Kidney (tissue), 13 donors: ENCODE measurements at regions not wholly inside any gene's neighbourhood (a gene's known extent, or its start where the extent isn't known, plus 50 kb on each side); places are given as distances from the start of the nearest gene placed in this dataset.

Experiments used
- DNase-seq, 5 donors: peaks; one replicate each; pipeline ENCODE4 v3.0.0-alpha.2; 2013 to 2020
- FAIRE-seq: peaks from 2 replicates; lab custom pipeline; 2012; peaks lifted over from hg19 to GRCh38; lab: Jason Lieb, UNC
- H3K27ac ChIP-seq, 2 donors: one replicate each; pipeline ENCODE4 v1.7.0; 2013; ENCODE audit warnings: low read depth in 2 of 2, low read length in 2 of 2, inconsistent platforms in 1 of 2
- H3K27me3 ChIP-seq: one replicate; pipeline ENCODE4 v1.7.1; 2013; ENCODE audit warnings: low read length, inconsistent platforms; ENCODE audit not compliant: control insufficient read depth, insufficient read depth
- H3K36me3 ChIP-seq, 3 donors: one replicate each; pipeline versions ENCODE4 v1.7.0 to v1.7.1; 2013; ENCODE audit warnings: low read length in 3 of 3, control low read depth in 1 of 3, inconsistent platforms in 1 of 3; ENCODE audit not compliant: insufficient read depth in 3 of 3, control insufficient read depth in 2 of 3
- H3K4me1 ChIP-seq, 3 donors: one replicate each; pipeline versions ENCODE4 v1.7.0 to v1.7.1; 2013; ENCODE audit warnings: low read length in 3 of 3, inconsistent platforms in 1 of 3, low read depth in 1 of 3; ENCODE audit not compliant: control insufficient read depth in 2 of 3, insufficient read depth in 2 of 3
- H3K4me3 ChIP-seq, 3 donors: one replicate each; pipeline versions ENCODE4 v1.7.0 to v1.8.1; 2013; ENCODE audit warnings: low read length in 3 of 3, control low read depth in 1 of 3, inconsistent platforms in 1 of 3
- H3K9ac ChIP-seq, 3 donors: one replicate each; pipeline versions ENCODE4 v1.7.0 to v1.7.1; 2013; ENCODE audit warnings: low read length in 3 of 3, control low read depth in 1 of 3, inconsistent platforms in 1 of 3
- H3K9me3 ChIP-seq, 3 donors: one replicate each; pipeline versions ENCODE4 v1.7.0 to v1.7.1; 2013; ENCODE audit warnings: low read length in 3 of 3, control low read depth in 1 of 3, inconsistent platforms in 1 of 3; ENCODE audit not compliant: control insufficient read depth in 2 of 3, insufficient read depth in 1 of 3
- CTCF ChIP-seq: IDR thresholded peaks from 3 replicates; pipeline ENCODE4 v1.5.1; 2012; ENCODE audit warnings: mild to moderate bottlenecking, moderate library complexity, borderline replicate concordance; ENCODE audit not compliant: insufficient read depth; ENCODE audit errors: extremely low read depth
- intact Hi-C: fragments of 100-400 bp; cut with DNase I; formaldehyde crosslinking; loops from one replicate; pipeline ENCODE4 v1.11.1; 2022
- donor health status: control.
- donor health status: control.
- donor health status: control.
- donor health status: control.
- donor health status: control.
- donor health status: DM: yes; HTN: yes; CAD: no.
- donor health status: Normal renal cell carcinoma (clear cell type).

DNA sequence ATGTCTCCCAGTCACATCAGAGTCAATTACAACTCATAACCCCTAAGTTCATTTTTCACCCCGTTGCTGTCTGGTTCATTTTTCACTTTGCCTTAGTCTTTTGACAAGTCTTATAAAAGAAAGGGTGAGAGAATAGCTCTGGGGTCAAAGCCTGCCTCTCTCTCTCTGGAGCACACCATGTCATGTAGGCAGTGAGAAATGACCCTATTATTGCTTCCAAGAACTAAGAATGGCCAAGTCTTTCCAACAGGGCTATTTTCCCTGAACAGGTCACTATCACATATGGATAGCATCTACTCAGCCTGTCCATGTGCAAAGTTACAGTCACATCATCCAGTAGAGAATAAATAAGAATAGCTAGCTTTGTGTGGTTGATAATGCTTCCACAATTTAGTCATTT, 655.5 kb upstream of the LRRC4C start:
- no peaks in the 10 kb centered on the region for H3K36me3 ChIP-seq
- no peaks in the 10 kb centered on the region for H3K27me3 ChIP-seq
- no peak for FAIRE-seq
- TF ChIP-seq CTCF, result no peak
- intact Hi-C loops, result no loop called here
- no peaks in the 10 kb centered on the region for H3K9me3 ChIP-seq
- no peak overlapping the region for H3K9ac ChIP-seq
- no peaks in the 10 kb centered on the region for H3K4me1 ChIP-seq
- H3K27ac ChIP-seq, result no peak overlapping the region
- H3K4me3 ChIP-seq, result no peak overlapping the region
- DNase-seq, result no peak

DNA sequence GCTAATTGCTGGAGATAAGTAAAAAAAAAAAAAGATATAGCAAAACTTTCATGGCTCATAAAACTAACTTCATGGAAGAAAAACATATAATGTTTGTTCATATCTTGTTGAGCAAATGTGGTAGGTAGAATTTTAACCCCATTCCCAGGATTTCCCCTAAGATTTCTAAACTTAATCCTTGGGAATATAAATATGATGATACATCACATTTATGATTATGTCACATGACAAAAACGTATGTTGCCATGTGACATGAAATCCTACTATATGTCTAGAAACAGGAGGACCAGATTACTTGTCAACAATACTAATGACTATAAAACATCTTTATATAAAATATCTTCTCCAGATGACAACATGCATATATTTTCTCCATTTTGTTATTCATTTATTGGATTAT, 679.0 kb upstream of the LRRC4C start:
- no peak overlapping the region for H3K4me3 ChIP-seq
- H3K36me3 ChIP-seq, result no peaks in the 10 kb centered on the region
- no peak for FAIRE-seq
- intact Hi-C loops, result no loop called here
- H3K27ac ChIP-seq, result no peak overlapping the region
- TF ChIP-seq CTCF, result no peak
- no peak for DNase-seq
- no peaks in the 10 kb centered on the region for H3K4me1 ChIP-seq
- no peaks in the 10 kb centered on the region for H3K9me3 ChIP-seq
- H3K27me3 ChIP-seq, result no peaks in the 10 kb centered on the region
- H3K9ac ChIP-seq, result no peak overlapping the region

- Histone ChIP-seq H3K27ac (no peak overlapping the region), H3K9ac (no peak overlapping the region), H3K27me3 (no peaks in the 10 kb centered on the region), H3K4me3 (no peak overlapping the region), H3K36me3 (no peaks in the 10 kb centered on the region), H3K4me1 (no peaks in the 10 kb centered on the region), H3K9me3 (no peaks in the 10 kb centered on the region)
- no peak for DNase-seq
- intact Hi-C loops, result no loop called here
- no peak for FAIRE-seq
- TF ChIP-seq CTCF, result no peak
Measured at GRCh38 chr11:42145311-42145710, 685.9 kb upstream of the LRRC4C start.

- H3K27me3 ChIP-seq, result no peaks in the 10 kb centered on the region
- no peaks in the 10 kb centered on the region for H3K4me1 ChIP-seq
- no peaks in the 10 kb centered on the region for H3K9me3 ChIP-seq
- FAIRE-seq (no peak), DNase-seq (no peak)
- no peak for TF ChIP-seq CTCF
- no peak overlapping the region for H3K4me3 ChIP-seq
- no peak overlapping the region for H3K27ac ChIP-seq
- intact Hi-C loops, result no loop called here
- no peaks in the 10 kb centered on the region for H3K36me3 ChIP-seq
- no peak overlapping the region for H3K9ac ChIP-seq
Measured at GRCh38 chr11:42161886-42162285, 702.4 kb upstream of the LRRC4C start.
